ENCODE measurements at regions not wholly inside any gene's neighbourhood (a gene's known extent, or its start where the extent isn't known, plus 50 kb on each side); places are given as distances from the start of the nearest gene placed in this dataset.

DNA sequence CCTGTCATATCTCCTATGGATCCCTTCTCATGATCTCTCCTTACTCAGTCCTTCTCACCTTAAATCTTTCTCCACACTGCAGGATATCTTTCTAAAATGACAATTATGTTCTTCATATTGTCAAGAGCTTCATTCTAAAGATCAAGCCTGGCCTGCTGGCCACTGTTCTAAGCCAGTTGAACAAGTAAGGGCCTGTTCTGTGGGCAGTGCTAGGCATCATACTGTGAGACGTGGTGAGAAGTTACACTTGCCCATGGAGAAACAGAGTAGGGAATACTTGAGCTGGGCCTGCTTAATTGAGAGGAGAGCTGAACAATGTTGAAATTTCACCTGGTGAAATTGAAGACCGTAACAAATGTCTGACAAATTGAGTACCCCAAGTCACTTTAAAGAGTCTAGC is 184.1 kb upstream of the RASGRP1 start:
- intact Hi-C loops (cut with micrococcal nuclease): no loop called here
- H3K4me2 ChIP-seq (replicated peaks; ENCODE audit: extremely low read depth, low read length, poor library complexity, severe bottlenecking): no peak overlapping the region
- TF ChIP-seq CTCF (IDR thresholded peaks at IDR 0.05): no peak
- H3K79me2 ChIP-seq (ENCODE audit: insufficient read depth, low read length): no peaks in the 10 kb centered on the region
- Mint-ChIP-seq H3K4me3 (no peak overlapping the region), H3K27ac (no peak overlapping the region), H3K36me3 (no peaks in the 10 kb centered on the region), H3K4me1 (no peaks in the 10 kb centered on the region), H3K9me3 (peaks cover 0 to 7% (median 0%) of the 10 kb centered on the region in 7 donors), H3K27me3 (ENCODE audit: low read depth in 3 of 3) (no peaks in the 10 kb centered on the region)
- DNase-seq: no peak
- H3K27me3 ChIP-seq (ENCODE audit: control insufficient read depth in 2 of 2, insufficient read depth in 2 of 2, low read length in 2 of 2): no peaks in the 10 kb centered on the region
- H3K27ac ChIP-seq (ENCODE audit: low read depth in 1 of 2, low read length in 2 of 2): no peak overlapping the region
- H2AFZ ChIP-seq (ENCODE audit: insufficient read depth, low read depth, low read length, poor library complexity, severe bottlenecking): no peak overlapping the region
- no peaks in the 10 kb centered on the region for H3K9me3 ChIP-seq (replicated peaks in 1 of 2; ENCODE audit: control insufficient read depth in 1 of 2, insufficient read depth in 1 of 2, low read length in 2 of 2)
- H3K4me1 ChIP-seq (ENCODE audit: control insufficient read depth in 1 of 2, insufficient read depth in 2 of 2, low read length in 2 of 2): no peaks in the 10 kb centered on the region
- WGBS (ENCODE audit: insufficient coverage): 100% methylated on average over 2 of the region's 2 CpGs
- no peaks in the 10 kb centered on the region for H3K36me3 ChIP-seq (replicated peaks in 1 of 2; ENCODE audit: control insufficient read depth in 1 of 2, insufficient read depth in 2 of 2, low read length in 2 of 2)
- no peak overlapping the region for H3K9ac ChIP-seq (ENCODE audit: insufficient read depth, low read length, poor library complexity, severe bottlenecking)
- no peaks in the 10 kb centered on the region for H4K20me1 ChIP-seq (ENCODE audit: insufficient read depth, low read length)
- H3K4me3 ChIP-seq (replicated peaks in 1 of 3; ENCODE audit: low read depth in 2 of 3, low read length in 3 of 3): no peak overlapping the region

DNA sequence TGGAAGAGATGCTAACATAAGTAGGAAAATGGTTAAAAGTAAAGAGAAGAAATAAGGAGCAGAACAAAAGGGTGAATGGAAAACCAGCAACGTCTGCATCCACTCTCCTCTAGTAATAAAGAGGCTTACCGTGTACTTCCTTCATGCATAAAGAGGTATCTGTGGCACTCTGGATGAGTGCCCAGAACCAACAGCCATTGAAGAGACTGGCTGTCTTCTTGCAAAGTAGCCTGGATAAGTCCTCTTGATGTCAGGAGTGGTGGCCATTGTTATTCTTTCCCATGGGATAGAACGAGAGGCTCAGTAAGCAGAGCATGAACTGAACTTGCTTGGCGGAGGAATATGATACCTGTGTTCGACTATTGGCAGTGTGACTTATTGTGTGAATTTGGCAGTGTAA is 186.2 kb upstream of the RASGRP1 start:
- peaks cover 0 to 7% (median 0%) of the 10 kb centered on the region in 7 donors for H3K9me3 Mint-ChIP-seq
- Histone ChIP-seq H3K27ac (ENCODE audit: low read depth in 1 of 2, low read length in 2 of 2) (no peak overlapping the region), H3K79me2 (ENCODE audit: insufficient read depth, low read length) (no peaks in the 10 kb centered on the region), H3K4me3 (replicated peaks in 1 of 3; ENCODE audit: low read depth in 2 of 3, low read length in 3 of 3) (no peak overlapping the region), H3K27me3 (ENCODE audit: control insufficient read depth in 2 of 2, insufficient read depth in 2 of 2, low read length in 2 of 2) (no peaks in the 10 kb centered on the region), H3K4me1 (ENCODE audit: control insufficient read depth in 1 of 2, insufficient read depth in 2 of 2, low read length in 2 of 2) (no peaks in the 10 kb centered on the region), H3K9me3 (replicated peaks in 1 of 2; ENCODE audit: control insufficient read depth in 1 of 2, insufficient read depth in 1 of 2, low read length in 2 of 2) (no peaks in the 10 kb centered on the region), H4K20me1 (ENCODE audit: insufficient read depth, low read length) (no peaks in the 10 kb centered on the region), H2AFZ (ENCODE audit: insufficient read depth, low read depth, low read length, poor library complexity, severe bottlenecking) (no peak overlapping the region), H3K36me3 (replicated peaks in 1 of 2; ENCODE audit: control insufficient read depth in 1 of 2, insufficient read depth in 2 of 2, low read length in 2 of 2) (no peaks in the 10 kb centered on the region), H3K9ac (ENCODE audit: insufficient read depth, low read length, poor library complexity, severe bottlenecking) (no peak overlapping the region), H3K4me2 (replicated peaks; ENCODE audit: extremely low read depth, low read length, poor library complexity, severe bottlenecking) (no peak overlapping the region)
- intact Hi-C loops (cut with micrococcal nuclease): no loop called here
- H3K4me1 Mint-ChIP-seq: no peaks in the 10 kb centered on the region
- H3K36me3 Mint-ChIP-seq: no peaks in the 10 kb centered on the region
- H3K27me3 Mint-ChIP-seq (ENCODE audit: low read depth in 3 of 3): peaks cover 1 to 14% (median 3%) of the 10 kb centered on the region in 3 donors
- 94% methylated on average over 3 of the region's 5 CpGs for WGBS (ENCODE audit: insufficient coverage)
- no peak overlapping the region for H3K27ac Mint-ChIP-seq
- DNase-seq: no peak
- no peak overlapping the region for H3K4me3 Mint-ChIP-seq
- TF ChIP-seq CTCF (IDR thresholded peaks at IDR 0.05): no peak
